Inferior parietal cortex (tissue), 1 donor: ENCODE measurements at regions not wholly inside any gene's neighbourhood (a gene's known extent, or its start where the extent isn't known, plus 50 kb on each side); places are given as distances from the start of the nearest gene placed in this dataset.
A peak's percentile ranks its signal among the peaks of the same experiment; 100 is the strongest.
"Not testable (repeated sequence)": the region's sequence is repeated elsewhere in the genome, so short reads cannot be mapped to it uniquely, and the experiment has no call there.

Source experiments
- DNase-seq: peaks from one replicate; pipeline ENCODE4 v3.0.0-alpha.2; 2016; ENCODE audit errors: extremely low spot score

GRCh38 chr20:51305316-51306052 is 237.0 kb downstream of the NFATC2 start:
- DNase-seq: no peak

GRCh38 chr20:51303731-51304670 is 238.5 kb downstream of the NFATC2 start:
- DNase-seq: no peak

GRCh38 chr20:51301026-51301425 is 241.5 kb downstream of the NFATC2 start:
- DNase-seq: no peak

- no peak for DNase-seq
Measured at GRCh38 chr20:51300104-51300503, 242.4 kb downstream of the NFATC2 start.

- no peak for DNase-seq
Measured at GRCh38 chr20:51299413-51299812, 243.1 kb downstream of the NFATC2 start.

- DNase-seq: no peak
Measured at GRCh38 chr20:51298141-51298749, 244.3 kb downstream of the NFATC2 start.

- DNase-seq: no peak
Measured at GRCh38 chr20:51287628-51288413, 254.7 kb downstream of the NFATC2 start.

- no peak for DNase-seq
Measured at GRCh38 chr20:51286758-51287157, 255.8 kb downstream of the NFATC2 start.

- DNase-seq: no peak
Measured at GRCh38 chr20:51285684-51286083, 256.8 kb downstream of the NFATC2 start.

GRCh38 chr20:51284871-51285270 is 257.6 kb downstream of the NFATC2 start:
- peak; percentile 44 for DNase-seq

GRCh38 chr20:51284176-51284575 is 258.3 kb downstream of the NFATC2 start:
- no peak for DNase-seq

GRCh38 chr20:51281521-51281920 is 258.6 kb upstream of the KCNG1 start:
- DNase-seq: no peak

- DNase-seq: no peak
Measured at GRCh38 chr20:51280047-51280446, 257.1 kb upstream of the KCNG1 start.

GRCh38 chr20:51277961-51278360 is 255.1 kb upstream of the KCNG1 start:
- DNase-seq: no peak

- no peak for DNase-seq
Measured at GRCh38 chr20:51276296-51276695, 253.4 kb upstream of the KCNG1 start.

GRCh38 chr20:51275826-51276225 is 252.9 kb upstream of the KCNG1 start:
- peak; percentile 50 for DNase-seq

GRCh38 chr20:51275181-51275580 is 252.3 kb upstream of the KCNG1 start:
- DNase-seq: no peak

- no peak for DNase-seq
Measured at GRCh38 chr20:51272401-51272800, 249.5 kb upstream of the KCNG1 start.

GRCh38 chr20:51271931-51272330 is 249.0 kb upstream of the KCNG1 start:
- no peak for DNase-seq

- not testable (repeated sequence) for DNase-seq
Measured at GRCh38 chr20:51271289-51271688, 248.4 kb upstream of the KCNG1 start.

- no peak for DNase-seq
Measured at GRCh38 chr20:51269671-51270070, 246.8 kb upstream of the KCNG1 start.

- no peak for DNase-seq
Measured at GRCh38 chr20:51267679-51268078, 244.8 kb upstream of the KCNG1 start.
